ENCODE measurements at regions not wholly inside any gene's neighbourhood (a gene's known extent, or its start where the extent isn't known, plus 50 kb on each side); places are given as distances from the start of the nearest gene placed in this dataset.

DNA sequence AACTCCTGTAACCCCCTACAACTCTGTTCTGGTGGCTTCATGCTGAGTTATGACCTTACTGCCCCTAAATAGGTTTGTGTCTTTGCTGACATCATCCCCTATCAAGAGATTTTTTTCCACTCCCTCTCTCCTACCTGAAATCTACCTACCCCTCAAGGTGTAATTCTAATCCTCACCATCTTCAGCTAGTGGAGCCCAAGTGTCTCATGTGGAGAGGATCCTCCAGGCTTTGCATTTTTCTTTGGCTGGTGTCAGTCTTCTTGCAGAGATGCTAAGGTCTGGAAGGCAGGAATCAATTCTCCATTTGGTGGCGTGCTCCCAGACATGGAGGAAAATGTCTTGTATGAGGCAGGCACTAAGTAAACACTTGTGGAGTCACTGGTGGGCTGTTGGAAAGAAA, 74.8 kb upstream of the PRMT8 start:
- ChIA-PET CTCF (no interaction called here), POLR2A (ENCODE audit: unreplicated experiment) (no interaction called here)
- Histone ChIP-seq H2BK120ac (ENCODE audit: low read depth, low read length) (no peak overlapping the region), H3K14ac (replicated peaks; ENCODE audit: low read depth, low read length) (no peak overlapping the region), H3K18ac (ENCODE audit: low read depth, low read length) (no peak overlapping the region), H3K4me1 (ENCODE audit: control insufficient read depth, insufficient read depth, low read length) (no peaks in the 10 kb centered on the region), H2BK15ac (ENCODE audit: low read depth, low read length) (no peak overlapping the region), H3K9me3 (ENCODE audit: control insufficient read depth, insufficient read depth, low read length) (no peaks in the 10 kb centered on the region), H2AK9ac (replicated peaks; ENCODE audit: low read depth, low read length, poor library complexity) (no peak overlapping the region), H4K20me1 (ENCODE audit: insufficient read depth, low read length) (no peaks in the 10 kb centered on the region), H3K4me3 (ENCODE audit: insufficient read depth, low read depth, low read length) (no peak overlapping the region), H3K27ac (ENCODE audit: insufficient read depth, low read length) (no peak overlapping the region), H3K79me1 (ENCODE audit: low read depth in 1 of 2, low read length in 2 of 2) (no peaks in the 10 kb centered on the region), H3K56ac (ENCODE audit: extremely low read depth, insufficient read depth, low read length) (no peak overlapping the region), H3K27me3 (ENCODE audit: control insufficient read depth, insufficient read depth, low read length) (peaks cover 1% of the 10 kb centered on the region), H2AFZ (replicated peaks; ENCODE audit: low read length, poor library complexity) (no peak overlapping the region), H3K4ac (ENCODE audit: low read depth, low read length) (no peak overlapping the region), H2AK5ac (ENCODE audit: low read depth, low read length) (no peak overlapping the region), H2BK5ac (ENCODE audit: low read depth, low read length, poor library complexity, severe bottlenecking) (no peak overlapping the region), H4K8ac (ENCODE audit: low read depth in 2 of 2, low read length in 2 of 2) (no peak overlapping the region), H3K23ac (ENCODE audit: low read depth, low read length) (no peak overlapping the region), H3K9ac (ENCODE audit: low read depth, low read length) (no peak overlapping the region), H4K91ac (ENCODE audit: insufficient read depth, low read depth, low read length) (no peak overlapping the region), H4K5ac (ENCODE audit: low read depth, low read length) (no peak overlapping the region), H3K36me3 (ENCODE audit: control insufficient read depth, insufficient read depth, low read length) (no peaks in the 10 kb centered on the region), H3K4me2 (ENCODE audit: low read depth, low read length) (no peak overlapping the region), H2BK20ac (ENCODE audit: low read depth, low read length) (no peak overlapping the region), H3K9me1 (ENCODE audit: insufficient read depth, low read length) (no peaks in the 10 kb centered on the region)
- BruUV-seq (replicated peaks) = no TSS peak
- intact Hi-C loops (cut with micrococcal nuclease) = no loop called here
- 40% methylated on average over 1 of the region's 1 CpG; no CpG with 5 or more reads in 1 of the 2 experiments for WGBS, 2 experiments (ENCODE audit: extremely low coverage in 2 of 2, insufficient read length in 1 of 2)
- no peak for DNase-seq
- no peak for ATAC-seq (ENCODE audit: low read depth)
- TF ChIP-seq MAZ (IDR thresholded peaks at IDR 0.05; ENCODE audit: borderline replicate concordance, low read depth, low read length) (no peak), RCOR1 (IDR thresholded peaks at IDR 0.05; ENCODE audit: insufficient replicate concordance, low read length) (no peak), RFX5 (IDR thresholded peaks at IDR 0.05; ENCODE audit: low read depth, low read length) (no peak)
- TF ChIP-seq, protein P1, sequence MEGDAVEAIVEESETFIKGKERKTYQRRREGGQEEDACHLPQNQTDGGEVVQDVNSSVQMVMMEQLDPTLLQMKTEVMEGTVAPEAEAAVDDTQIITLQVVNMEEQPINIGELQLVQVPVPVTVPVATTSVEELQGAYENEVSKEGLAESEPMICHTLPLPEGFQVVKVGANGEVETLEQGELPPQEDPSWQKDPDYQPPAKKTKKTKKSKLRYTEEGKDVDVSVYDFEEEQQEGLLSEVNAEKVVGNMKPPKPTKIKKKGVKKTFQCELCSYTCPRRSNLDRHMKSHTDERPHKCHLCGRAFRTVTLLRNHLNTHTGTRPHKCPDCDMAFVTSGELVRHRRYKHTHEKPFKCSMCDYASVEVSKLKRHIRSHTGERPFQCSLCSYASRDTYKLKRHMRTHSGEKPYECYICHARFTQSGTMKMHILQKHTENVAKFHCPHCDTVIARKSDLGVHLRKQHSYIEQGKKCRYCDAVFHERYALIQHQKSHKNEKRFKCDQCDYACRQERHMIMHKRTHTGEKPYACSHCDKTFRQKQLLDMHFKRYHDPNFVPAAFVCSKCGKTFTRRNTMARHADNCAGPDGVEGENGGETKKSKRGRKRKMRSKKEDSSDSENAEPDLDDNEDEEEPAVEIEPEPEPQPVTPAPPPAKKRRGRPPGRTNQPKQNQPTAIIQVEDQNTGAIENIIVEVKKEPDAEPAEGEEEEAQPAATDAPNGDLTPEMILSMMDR (conservative IDR thresholded peaks at IDR 0.05; ENCODE audit: low read depth, low read length) = no peak
- in situ Hi-C loops (cut with MboI; ENCODE audit: low sequenced_read_pairs) = no loop called here
- dilution Hi-C loops (cut with HindIII; ENCODE audit: low sequenced_read_pairs, unreplicated experiment) = no loop called here

Measured in IMR-90 (cell line).